Left ventricle myocardium superior (tissue), 1 donor: ENCODE measurements at regions not wholly inside any gene's neighbourhood (a gene's known extent, or its start where the extent isn't known, plus 50 kb on each side); places are given as distances from the start of the nearest gene placed in this dataset.

Experiments used
- ATAC-seq: fragments of 200-7000 bp; cut with Tn5 transposase; one replicate; pipeline ENCODE4 v1.9.1; 2020; ENCODE audit warnings: mild to moderate bottlenecking, moderate library complexity
- DNase-seq: peaks from one replicate; pipeline ENCODE4 v3.0.0-alpha.2; 2020
- intact Hi-C: fragments of 100-400 bp; cut with micrococcal nuclease; formaldehyde crosslinking; loops from one replicate; pipeline ENCODE4 v1.11.0; 2022
- donor health status: DM: no; HTN: yes; CAD: no; lungs with severe emphysema.

- DNase-seq (peak; percentile 17), ATAC-seq (no peak)
- intact Hi-C loops = no loop called here
Measured at GRCh38 chr2:9779596-9780264, 63.5 kb upstream of the TAF1B start.

DNA sequence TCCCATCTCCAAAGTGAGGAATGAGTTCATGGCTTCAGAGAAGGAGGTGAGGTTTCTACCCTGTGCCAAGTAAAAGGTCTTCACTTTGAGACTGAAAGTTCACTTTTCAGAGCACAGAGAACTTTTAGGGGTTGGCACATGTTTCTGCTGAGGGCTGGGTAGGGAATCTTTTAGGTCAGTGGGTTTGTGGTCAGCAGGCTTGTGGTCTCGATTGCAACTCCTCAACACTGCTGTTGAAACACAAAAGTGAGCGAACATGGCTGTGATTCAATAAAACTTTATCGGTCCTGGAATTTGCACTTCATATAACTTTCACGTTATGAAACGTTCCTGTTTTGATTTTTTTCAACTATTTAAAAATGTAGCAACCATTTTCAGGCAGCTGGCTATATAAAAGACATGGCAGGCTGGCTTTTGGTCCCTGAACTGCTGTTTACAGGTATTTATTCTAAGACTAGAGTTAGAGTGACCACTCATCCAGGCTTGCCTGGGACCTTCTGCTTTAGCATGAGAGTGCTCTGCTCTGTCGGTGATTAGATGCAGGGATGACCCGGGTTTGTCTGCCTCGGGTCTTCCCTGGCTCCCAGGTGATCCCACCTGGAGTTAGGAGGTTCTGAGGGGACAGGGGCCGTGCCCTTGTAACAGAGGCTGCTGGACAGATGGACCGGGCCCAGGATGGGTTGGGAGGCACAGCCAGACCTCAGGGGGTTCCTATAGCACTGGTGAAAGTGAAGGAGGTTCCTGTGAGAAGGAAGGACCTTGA, 62.7 kb upstream of the TAF1B start:
- intact Hi-C loops = no loop called here
- no peak for ATAC-seq
- DNase-seq = no peak

- no peak for DNase-seq
- ATAC-seq = no peak
- intact Hi-C loops = no loop called here
Measured at GRCh38 chr2:9781252-9781651, 62.0 kb upstream of the TAF1B start.

DNA sequence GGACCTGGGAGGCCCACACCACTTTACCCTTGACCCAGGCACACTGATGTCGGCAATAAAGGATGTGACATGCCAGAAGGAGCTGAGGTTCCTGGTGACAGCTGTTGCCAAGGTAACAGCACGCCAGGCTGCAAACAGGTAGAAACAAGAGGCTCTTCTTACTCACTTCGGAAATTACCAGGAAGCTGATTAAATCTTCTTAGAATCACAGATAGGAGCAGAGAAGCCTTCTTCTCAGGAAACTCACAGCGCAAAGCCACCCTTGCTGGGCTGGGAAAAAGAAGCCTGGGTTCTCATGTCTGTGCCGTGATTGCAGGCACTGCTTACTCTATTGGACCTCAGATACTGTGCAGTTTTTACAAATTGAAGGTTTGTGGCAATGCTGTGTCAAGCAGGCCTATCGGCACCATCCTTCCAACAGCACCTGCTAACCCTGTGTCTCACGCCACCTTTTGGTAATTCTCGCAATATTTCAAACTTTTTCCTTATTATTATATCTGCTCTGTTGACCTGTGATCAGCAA, 61.0 kb upstream of the TAF1B start:
- ATAC-seq = no peak
- peak; percentile 13 for DNase-seq
- intact Hi-C loops = no loop called here

DNA sequence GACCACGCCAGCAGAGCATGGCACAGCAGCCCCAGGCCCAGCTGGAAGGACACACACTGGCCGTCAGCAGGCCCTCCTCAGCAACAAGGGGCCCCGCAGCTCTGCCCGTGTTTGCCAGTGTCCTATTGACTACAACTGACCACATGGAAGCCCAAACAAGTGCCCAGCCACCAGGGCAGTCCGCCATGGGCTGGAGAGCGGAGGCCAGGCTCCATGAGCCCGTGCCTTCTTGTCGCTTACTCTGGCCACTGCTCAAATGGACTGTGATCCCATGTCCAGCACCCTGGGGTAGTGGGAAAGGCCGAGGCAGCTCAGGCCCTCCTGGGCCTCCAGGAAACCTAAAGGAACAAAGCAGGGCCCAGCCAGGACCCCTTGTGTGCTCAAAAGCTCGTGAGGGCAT, 53.9 kb upstream of the TAF1B start:
- ATAC-seq = no peak
- intact Hi-C loops = no loop called here

DNA sequence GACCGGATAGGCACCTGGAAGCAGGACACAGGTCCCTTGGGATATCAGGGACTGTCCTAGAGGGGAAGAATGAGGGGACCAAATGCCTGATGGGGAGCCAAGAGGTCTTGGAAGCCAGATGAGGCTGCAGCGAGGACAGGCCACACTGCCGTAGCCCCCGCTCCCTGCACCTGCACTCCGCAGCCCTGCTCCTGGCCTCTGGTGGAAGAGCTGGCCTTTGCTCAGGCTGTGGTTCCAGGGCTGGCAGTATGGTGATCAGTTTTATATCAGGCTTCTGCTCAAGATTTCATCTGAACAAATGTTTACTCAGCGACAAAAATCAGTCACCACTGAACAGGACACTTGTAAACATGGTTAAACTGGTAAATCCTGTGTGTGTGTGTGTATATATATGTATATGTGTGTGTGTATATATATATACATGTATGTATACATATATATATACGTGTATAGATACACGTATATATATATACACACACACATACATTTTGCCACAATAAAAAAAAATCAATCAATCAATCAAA, 52.5 kb upstream of the TAF1B start:
- intact Hi-C loops = no loop called here
- no peak for DNase-seq
- no peak for ATAC-seq

More for the DNA sequence above, 53.9 kb upstream of the TAF1B start:
- peak; percentile 20 for DNase-seq

GRCh38 chr2:9791711-9792110, 51.6 kb upstream of the TAF1B start:
- peak; percentile 26 for DNase-seq
- peak; percentile 80 for ATAC-seq
- intact Hi-C loops = no loop called here

- DNase-seq (peak; percentile 16), ATAC-seq (no peak)
- intact Hi-C loops = no loop called here
Measured at GRCh38 chr2:9793156-9793917, 49.9 kb upstream of the TAF1B start.
